ENCODE measurements at regions not wholly inside any gene's neighbourhood (a gene's known extent, or its start where the extent isn't known, plus 50 kb on each side); places are given as distances from the start of the nearest gene placed in this dataset.

- no peaks in the 10 kb centered on the region for H3K36me3 Mint-ChIP-seq
- H3K4me3 Mint-ChIP-seq, result no peak overlapping the region
- peaks cover 0 to 5% (median 3%) of the 10 kb centered on the region in 3 donors for H3K9me3 Mint-ChIP-seq
- H3K27me3 Mint-ChIP-seq, result no peaks in the 10 kb centered on the region
- H3K27ac Mint-ChIP-seq, result no peak overlapping the region
- no peaks in the 10 kb centered on the region for H3K4me1 Mint-ChIP-seq
Observed at GRCh38 chr14:98606041-98606640, 665.9 kb downstream of the BCL11B start.

DNA sequence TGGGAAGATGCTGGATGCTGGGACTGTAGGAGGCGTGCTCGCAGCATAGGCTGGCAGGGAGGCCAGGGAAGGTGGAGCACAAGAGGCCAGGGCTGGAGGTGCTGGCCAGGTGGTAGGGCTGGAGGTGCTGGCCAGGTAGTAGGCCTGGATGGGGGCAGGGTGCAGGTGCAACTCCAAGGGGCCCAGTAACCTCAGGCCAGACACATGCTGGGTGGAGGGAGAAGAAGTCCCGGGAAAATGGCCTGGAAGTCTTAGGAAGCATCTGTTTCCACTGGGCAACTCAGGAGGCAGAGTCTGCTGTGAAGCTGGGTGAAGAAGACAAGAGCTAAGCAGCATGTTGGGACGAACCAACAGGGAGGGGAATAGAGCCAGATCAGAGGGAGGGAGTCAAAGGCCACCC is 665.2 kb downstream of the BCL11B start:
- Mint-ChIP-seq H3K27ac (no peak overlapping the region), H3K4me3 (no peak overlapping the region), H3K36me3 (no peaks in the 10 kb centered on the region), H3K27me3 (no peaks in the 10 kb centered on the region), H3K9me3 (peaks cover 0 to 5% (median 3%) of the 10 kb centered on the region in 3 donors), H3K4me1 (no peaks in the 10 kb centered on the region)

- H3K27ac Mint-ChIP-seq, result no peak overlapping the region
- H3K27me3 Mint-ChIP-seq, result no peaks in the 10 kb centered on the region
- H3K4me1 Mint-ChIP-seq, result no peaks in the 10 kb centered on the region
- no peak overlapping the region for H3K4me3 Mint-ChIP-seq
- H3K36me3 Mint-ChIP-seq, result no peaks in the 10 kb centered on the region
- peaks cover 0 to 5% (median 0%) of the 10 kb centered on the region in 3 donors for H3K9me3 Mint-ChIP-seq
Observed at GRCh38 chr14:98607341-98607910, 664.6 kb downstream of the BCL11B start.

DNA sequence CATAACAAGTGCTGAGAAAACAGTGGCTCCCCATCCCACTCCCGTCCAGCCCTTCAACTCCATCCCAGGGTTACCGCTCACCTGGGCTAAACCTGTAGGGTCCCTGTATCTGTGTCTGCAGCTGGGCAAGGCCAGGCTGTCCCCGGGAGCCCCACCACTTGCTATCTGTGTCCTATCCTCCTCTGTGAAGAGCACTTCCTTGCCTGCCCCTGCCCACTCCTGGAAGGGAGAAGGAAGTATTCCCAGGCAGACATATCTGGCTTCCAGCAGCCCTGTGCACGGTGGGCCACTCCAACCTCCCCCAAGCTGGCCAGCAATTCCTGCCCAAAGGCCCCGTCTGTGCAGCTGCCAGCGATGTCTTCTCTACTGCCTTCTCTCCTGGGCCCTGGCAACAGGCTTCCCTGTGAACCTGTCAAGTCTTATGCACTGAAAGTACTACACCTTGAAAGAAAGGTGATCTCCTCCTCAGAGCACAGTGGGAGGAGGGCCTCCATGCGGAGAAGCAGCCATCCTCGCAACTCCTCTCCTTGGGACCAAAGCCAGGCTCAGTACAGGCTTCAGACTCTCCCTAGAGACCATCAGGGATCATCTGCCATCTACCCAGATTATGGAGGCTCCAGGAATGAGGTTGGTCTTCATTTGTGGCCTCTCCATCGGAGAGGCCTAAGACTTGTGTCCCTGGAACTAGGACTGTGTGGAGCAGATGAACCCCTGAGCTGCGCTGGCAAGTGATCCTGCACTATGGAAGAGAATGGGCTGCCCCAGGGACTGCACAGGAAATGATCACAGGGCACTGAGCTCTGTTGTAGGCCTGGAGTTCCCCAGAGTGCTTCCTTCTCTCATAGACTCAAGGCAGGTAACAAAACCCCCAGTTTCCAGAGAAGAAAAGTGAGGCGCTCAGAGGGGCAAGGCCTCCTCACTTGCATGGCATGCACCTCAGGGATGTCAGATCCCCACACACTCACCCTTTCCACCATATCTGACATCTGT is 663.6 kb downstream of the BCL11B start:
- Mint-ChIP-seq H3K4me1 (no peaks in the 10 kb centered on the region), H3K4me3 (peak overlapping the region in 1 of 4 donors; percentile 52), H3K36me3 (peaks cover under 1% of the 10 kb centered on the region), H3K27ac (peak overlapping the region in 1 of 3 donors; percentile 53), H3K9me3 (no peaks in the 10 kb centered on the region), H3K27me3 (no peaks in the 10 kb centered on the region)

DNA sequence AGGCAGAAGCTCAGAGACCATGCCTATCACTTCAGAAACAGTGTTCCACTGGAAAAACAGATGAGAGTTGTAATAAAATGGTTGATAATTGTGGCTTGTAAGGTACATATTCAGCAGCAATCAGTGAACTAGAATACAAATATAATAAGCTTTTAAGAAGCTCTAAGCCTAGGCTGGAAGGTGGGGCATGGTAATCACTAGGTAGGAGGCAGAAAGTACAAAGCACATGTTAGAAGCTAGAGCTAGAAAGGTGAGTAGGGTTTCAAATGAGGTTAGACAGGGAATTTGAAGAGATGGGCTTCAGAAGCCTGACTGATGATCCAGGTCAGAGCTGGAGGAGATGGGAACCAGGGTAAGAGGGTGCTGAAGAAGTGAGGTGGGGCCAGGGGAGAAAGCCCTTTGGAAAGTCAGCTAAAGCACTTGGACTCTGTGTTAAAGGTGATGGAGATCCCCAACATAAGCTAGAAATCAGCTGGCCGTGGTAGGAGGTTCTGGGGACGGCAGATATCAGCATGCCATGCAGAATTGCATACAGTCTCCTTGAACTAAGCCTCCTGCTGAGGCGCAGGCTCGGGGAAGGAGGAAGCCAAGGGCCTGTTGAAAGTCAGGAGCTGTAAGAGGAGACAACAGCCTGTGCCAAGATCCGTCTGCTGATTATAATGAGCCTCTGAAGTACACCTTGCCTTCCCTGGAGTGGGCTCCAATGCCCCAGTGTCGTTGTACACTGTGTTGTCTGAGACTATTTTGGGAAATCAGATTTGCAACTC is 659.4 kb downstream of the BCL11B start:
- Mint-ChIP-seq H3K4me3 (no peak overlapping the region), H3K4me1 (no peaks in the 10 kb centered on the region), H3K36me3 (peaks cover 3% of the 10 kb centered on the region), H3K27me3 (no peaks in the 10 kb centered on the region), H3K9me3 (peaks cover 0 to 7% (median 5%) of the 10 kb centered on the region in 3 donors), H3K27ac (no peak overlapping the region)

GRCh38 chr14:98614741-98615140 is 657.3 kb downstream of the BCL11B start:
- Mint-ChIP-seq H3K36me3 (peaks cover 3% of the 10 kb centered on the region), H3K4me1 (no peaks in the 10 kb centered on the region), H3K27me3 (no peaks in the 10 kb centered on the region), H3K9me3 (peaks cover 3 to 17% (median 12%) of the 10 kb centered on the region in 3 donors), H3K4me3 (no peak overlapping the region), H3K27ac (no peak overlapping the region)

DNA sequence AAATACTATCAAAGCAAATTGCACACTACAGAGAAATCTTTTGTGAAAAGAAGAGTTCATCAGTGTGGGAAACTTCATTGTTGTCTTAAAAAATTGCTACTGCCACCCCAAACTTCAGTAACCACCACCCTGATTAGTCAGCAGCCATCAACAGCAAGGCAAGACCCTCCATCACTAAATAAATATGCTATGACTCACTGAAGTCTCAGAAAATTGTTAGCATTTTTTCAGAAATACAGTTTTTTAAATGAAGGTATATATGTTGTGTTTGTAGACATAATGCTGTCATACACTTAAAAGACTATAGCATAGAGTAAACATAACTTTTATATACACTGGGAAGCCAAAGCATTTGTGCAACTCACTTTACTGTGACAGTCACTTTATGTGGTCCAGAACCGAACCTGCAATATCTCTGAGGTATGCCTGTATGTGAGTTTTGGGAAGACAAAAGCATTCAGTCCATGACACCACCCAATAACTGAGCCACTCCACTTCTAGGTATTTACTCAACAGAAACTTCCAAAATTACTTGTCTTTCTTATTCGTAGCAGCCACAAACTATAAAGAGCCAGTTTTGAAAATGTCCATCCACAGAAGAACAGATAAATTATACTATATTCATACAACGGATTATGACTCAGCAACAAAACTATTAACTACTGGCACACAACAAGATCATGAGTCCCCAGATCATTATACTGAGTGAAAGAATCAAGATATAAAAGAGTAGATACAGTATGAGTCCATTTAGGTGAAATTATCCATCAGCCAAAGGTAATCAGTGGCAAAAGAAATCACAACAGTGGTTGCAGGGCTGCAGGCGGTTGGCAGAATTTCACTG is 649.6 kb downstream of the BCL11B start:
- Mint-ChIP-seq H3K9me3 (peaks cover 9 to 41% (median 15%) of the 10 kb centered on the region in 3 donors), H3K4me1 (no peaks in the 10 kb centered on the region), H3K27me3 (no peaks in the 10 kb centered on the region), H3K36me3 (no peaks in the 10 kb centered on the region), H3K27ac (no peak overlapping the region), H3K4me3 (no peak overlapping the region)

DNA sequence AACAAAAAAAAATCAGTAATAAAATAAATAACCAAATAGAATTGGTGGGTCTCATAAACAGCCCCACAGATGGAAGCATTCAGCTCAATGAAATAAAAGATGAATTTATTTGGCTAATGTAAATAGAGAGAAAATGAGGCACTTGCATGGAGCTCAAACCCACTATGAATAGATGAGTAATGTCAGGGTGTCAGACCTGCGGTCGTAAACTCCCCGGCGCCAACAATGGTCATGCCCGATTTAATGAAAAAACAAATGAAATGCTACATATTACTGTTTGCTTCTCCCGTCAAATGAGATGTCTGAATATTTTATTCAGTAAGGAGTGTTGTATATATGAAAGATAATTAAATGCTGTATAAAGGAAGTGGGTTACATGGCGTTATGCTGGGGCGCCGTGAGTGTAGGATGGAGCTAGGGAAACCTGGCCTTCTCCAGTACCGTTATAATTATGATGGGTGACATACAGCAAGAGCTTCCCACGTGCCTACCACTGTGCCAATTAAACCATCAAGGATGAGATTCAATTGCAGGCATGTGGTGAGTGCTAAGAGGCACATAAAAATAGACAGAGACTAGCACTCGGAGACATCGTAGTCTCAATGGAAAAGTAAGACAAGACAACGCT is 648.1 kb downstream of the BCL11B start:
- Mint-ChIP-seq H3K4me3 (no peak overlapping the region), H3K4me1 (no peaks in the 10 kb centered on the region), H3K36me3 (no peaks in the 10 kb centered on the region), H3K27me3 (no peaks in the 10 kb centered on the region), H3K9me3 (peaks cover 13 to 37% (median 13%) of the 10 kb centered on the region in 3 donors), H3K27ac (no peak overlapping the region)

- no peaks in the 10 kb centered on the region for H3K36me3 Mint-ChIP-seq
- H3K27ac Mint-ChIP-seq, result no peak overlapping the region
- H3K9me3 Mint-ChIP-seq, result peaks cover 1 to 7% (median 2%) of the 10 kb centered on the region in 3 donors
- no peaks in the 10 kb centered on the region for H3K27me3 Mint-ChIP-seq
- H3K4me1 Mint-ChIP-seq, result no peaks in the 10 kb centered on the region
- H3K4me3 Mint-ChIP-seq, result no peak overlapping the region
Observed at GRCh38 chr14:98633380-98633779, 638.6 kb downstream of the BCL11B start.

DNA sequence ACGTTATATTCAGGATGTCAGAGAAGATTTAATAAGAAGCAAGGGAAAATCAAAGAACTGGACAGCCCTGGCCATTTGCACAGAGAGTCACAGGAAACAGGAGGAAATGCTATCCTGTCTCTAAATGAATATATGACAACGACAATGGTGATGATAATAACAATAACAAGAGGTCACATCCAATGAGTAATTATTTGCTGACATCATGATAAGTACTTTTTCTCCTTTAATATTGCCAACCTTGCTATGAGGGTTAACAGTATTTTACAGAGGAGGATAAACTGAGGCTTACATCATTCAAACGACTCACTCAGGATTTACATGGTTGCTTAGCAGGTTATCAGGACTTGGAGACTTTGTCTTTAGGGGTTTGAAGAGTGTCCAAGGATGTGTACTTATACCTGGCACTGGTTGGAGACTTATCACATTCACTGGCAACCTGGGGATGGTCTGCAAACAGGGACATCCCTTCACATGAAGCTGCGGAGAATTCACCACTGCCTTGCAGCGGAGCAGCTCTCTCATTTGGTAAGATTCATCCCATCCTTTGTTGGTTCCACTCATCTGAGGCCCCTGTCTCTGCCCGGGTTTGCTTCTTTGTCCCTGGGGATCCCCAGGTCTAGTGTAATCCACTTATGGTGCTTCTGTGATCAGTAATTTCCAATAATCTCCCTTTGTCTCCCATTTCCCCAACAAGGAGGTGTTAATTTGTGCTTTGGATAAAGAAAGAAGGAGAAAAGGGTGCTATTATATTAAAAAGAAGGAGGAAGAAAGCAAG is 637.8 kb downstream of the BCL11B start:
- no peaks in the 10 kb centered on the region for H3K36me3 Mint-ChIP-seq
- H3K4me1 Mint-ChIP-seq, result no peaks in the 10 kb centered on the region
- no peaks in the 10 kb centered on the region for H3K27me3 Mint-ChIP-seq
- H3K4me3 Mint-ChIP-seq, result no peak overlapping the region
- H3K9me3 Mint-ChIP-seq, result peaks cover 1 to 3% (median 2%) of the 10 kb centered on the region in 3 donors
- H3K27ac Mint-ChIP-seq, result no peak overlapping the region

GRCh38 chr14:98638366-98638765 is 633.6 kb downstream of the BCL11B start:
- H3K4me3 Mint-ChIP-seq, result no peak overlapping the region
- H3K27me3 Mint-ChIP-seq, result no peaks in the 10 kb centered on the region
- no peak overlapping the region for H3K27ac Mint-ChIP-seq
- no peaks in the 10 kb centered on the region for H3K4me1 Mint-ChIP-seq
- H3K9me3 Mint-ChIP-seq, result peaks cover 2 to 7% (median 7%) of the 10 kb centered on the region in 3 donors
- no peaks in the 10 kb centered on the region for H3K36me3 Mint-ChIP-seq

GRCh38 chr14:98647754-98648153 is 624.2 kb downstream of the BCL11B start:
- no peak overlapping the region for H3K27ac Mint-ChIP-seq
- peaks cover 2 to 10% (median 3%) of the 10 kb centered on the region in 3 donors for H3K9me3 Mint-ChIP-seq
- no peak overlapping the region for H3K4me3 Mint-ChIP-seq
- no peaks in the 10 kb centered on the region for H3K27me3 Mint-ChIP-seq
- H3K4me1 Mint-ChIP-seq, result no peaks in the 10 kb centered on the region
- no peaks in the 10 kb centered on the region for H3K36me3 Mint-ChIP-seq

DNA sequence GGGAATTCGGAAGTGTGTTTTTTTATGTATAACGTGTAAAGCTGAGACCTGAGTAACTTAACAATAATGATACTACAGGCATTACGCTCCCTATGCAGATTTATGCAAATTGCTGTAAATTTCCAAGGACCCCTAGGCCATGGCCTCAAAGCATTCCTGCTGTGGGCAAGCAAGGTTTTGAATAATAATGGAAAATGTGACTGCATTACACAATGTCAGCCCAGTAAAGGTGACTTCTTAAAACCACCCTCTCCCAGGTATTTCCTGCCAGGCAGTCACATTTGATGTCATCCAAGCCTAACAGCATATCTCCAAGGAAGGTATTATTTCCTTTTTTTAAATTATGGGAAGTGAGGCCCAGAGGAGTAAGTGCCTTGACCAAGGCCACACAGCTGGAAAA is 621.0 kb downstream of the BCL11B start:
- Mint-ChIP-seq H3K4me1 (no peaks in the 10 kb centered on the region), H3K27ac (no peak overlapping the region), H3K27me3 (no peaks in the 10 kb centered on the region), H3K36me3 (no peaks in the 10 kb centered on the region), H3K9me3 (peaks cover 6 to 16% (median 11%) of the 10 kb centered on the region in 3 donors), H3K4me3 (no peak overlapping the region)
